ENCODE measurements at regions not wholly inside any gene's neighbourhood (a gene's known extent, or its start where the extent isn't known, plus 50 kb on each side); places are given as distances from the start of the nearest gene placed in this dataset.

- Histone ChIP-seq H3K4me2 (ENCODE audit: low read length) (no peak overlapping the region), H3K27ac (ENCODE audit: low read length) (no peak overlapping the region), H3K36me3 (replicated peaks; ENCODE audit: low read depth, low read length) (no peaks in the 10 kb centered on the region), H3K9ac (ENCODE audit: low read length) (no peak overlapping the region), H4K20me1 (ENCODE audit: insufficient read depth, low read length) (no peaks in the 10 kb centered on the region), H3K79me2 (ENCODE audit: low read length) (no peaks in the 10 kb centered on the region), H3K4me3 (ENCODE audit: low read length) (no peak overlapping the region), H3K4me1 (ENCODE audit: low read length) (no peaks in the 10 kb centered on the region), H2AFZ (ENCODE audit: low read depth, low read length) (no peak overlapping the region), H3K27me3 (ENCODE audit: low read depth, low read length) (no peaks in the 10 kb centered on the region), H3K9me3 (ENCODE audit: insufficient read depth, low read length) (no peaks in the 10 kb centered on the region)
- TF ChIP-seq, protein P1, sequence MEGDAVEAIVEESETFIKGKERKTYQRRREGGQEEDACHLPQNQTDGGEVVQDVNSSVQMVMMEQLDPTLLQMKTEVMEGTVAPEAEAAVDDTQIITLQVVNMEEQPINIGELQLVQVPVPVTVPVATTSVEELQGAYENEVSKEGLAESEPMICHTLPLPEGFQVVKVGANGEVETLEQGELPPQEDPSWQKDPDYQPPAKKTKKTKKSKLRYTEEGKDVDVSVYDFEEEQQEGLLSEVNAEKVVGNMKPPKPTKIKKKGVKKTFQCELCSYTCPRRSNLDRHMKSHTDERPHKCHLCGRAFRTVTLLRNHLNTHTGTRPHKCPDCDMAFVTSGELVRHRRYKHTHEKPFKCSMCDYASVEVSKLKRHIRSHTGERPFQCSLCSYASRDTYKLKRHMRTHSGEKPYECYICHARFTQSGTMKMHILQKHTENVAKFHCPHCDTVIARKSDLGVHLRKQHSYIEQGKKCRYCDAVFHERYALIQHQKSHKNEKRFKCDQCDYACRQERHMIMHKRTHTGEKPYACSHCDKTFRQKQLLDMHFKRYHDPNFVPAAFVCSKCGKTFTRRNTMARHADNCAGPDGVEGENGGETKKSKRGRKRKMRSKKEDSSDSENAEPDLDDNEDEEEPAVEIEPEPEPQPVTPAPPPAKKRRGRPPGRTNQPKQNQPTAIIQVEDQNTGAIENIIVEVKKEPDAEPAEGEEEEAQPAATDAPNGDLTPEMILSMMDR (IDR thresholded peaks at IDR 0.05; ENCODE audit: low read depth, low read length), result no peak
- no peak for TF ChIP-seq EZH2phosphoT487 (IDR thresholded peaks at IDR 0.05; ENCODE audit: low read depth)
Observed at GRCh38 chr5:15023846-15024245, 152.3 kb upstream of the ANKH start.

DNA sequence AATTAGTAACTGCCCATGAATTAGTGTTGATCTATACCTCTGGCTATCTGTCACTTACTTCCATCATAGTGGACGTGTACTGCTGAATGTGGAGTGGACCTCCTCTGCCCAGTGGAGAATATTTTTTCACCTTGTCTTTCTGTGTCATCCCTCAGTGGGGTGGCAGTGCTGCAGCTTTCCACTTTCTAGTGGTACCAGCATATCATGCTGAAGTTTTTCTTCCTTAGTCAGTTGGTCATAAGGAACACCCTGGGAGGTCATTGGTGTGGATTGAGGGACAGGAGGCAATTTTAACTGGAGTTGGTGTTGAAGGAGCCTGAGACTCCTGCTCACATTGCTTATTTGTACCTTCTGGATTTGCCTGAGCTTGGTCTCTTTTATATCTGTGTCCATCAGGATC is 151.7 kb upstream of the ANKH start:
- no peaks in the 10 kb centered on the region for H4K20me1 ChIP-seq (ENCODE audit: insufficient read depth, low read length)
- H3K9ac ChIP-seq (ENCODE audit: low read length), result no peak overlapping the region
- H3K4me2 ChIP-seq (ENCODE audit: low read length), result no peak overlapping the region
- H3K4me3 ChIP-seq (ENCODE audit: low read length), result no peak overlapping the region
- H2AFZ ChIP-seq (ENCODE audit: low read depth, low read length), result no peak overlapping the region
- no peaks in the 10 kb centered on the region for H3K36me3 ChIP-seq (replicated peaks; ENCODE audit: low read depth, low read length)
- H3K9me3 ChIP-seq (ENCODE audit: insufficient read depth, low read length), result no peaks in the 10 kb centered on the region
- no peak overlapping the region for H3K27ac ChIP-seq (ENCODE audit: low read length)
- no peaks in the 10 kb centered on the region for H3K4me1 ChIP-seq (ENCODE audit: low read length)
- no peaks in the 10 kb centered on the region for H3K27me3 ChIP-seq (ENCODE audit: low read depth, low read length)
- TF ChIP-seq EZH2phosphoT487 (IDR thresholded peaks at IDR 0.05; ENCODE audit: low read depth), result no peak
- TF ChIP-seq, protein P1 (IDR thresholded peaks at IDR 0.05; ENCODE audit: low read depth, low read length), result no peak
- H3K79me2 ChIP-seq (ENCODE audit: low read length), result no peaks in the 10 kb centered on the region

DNA sequence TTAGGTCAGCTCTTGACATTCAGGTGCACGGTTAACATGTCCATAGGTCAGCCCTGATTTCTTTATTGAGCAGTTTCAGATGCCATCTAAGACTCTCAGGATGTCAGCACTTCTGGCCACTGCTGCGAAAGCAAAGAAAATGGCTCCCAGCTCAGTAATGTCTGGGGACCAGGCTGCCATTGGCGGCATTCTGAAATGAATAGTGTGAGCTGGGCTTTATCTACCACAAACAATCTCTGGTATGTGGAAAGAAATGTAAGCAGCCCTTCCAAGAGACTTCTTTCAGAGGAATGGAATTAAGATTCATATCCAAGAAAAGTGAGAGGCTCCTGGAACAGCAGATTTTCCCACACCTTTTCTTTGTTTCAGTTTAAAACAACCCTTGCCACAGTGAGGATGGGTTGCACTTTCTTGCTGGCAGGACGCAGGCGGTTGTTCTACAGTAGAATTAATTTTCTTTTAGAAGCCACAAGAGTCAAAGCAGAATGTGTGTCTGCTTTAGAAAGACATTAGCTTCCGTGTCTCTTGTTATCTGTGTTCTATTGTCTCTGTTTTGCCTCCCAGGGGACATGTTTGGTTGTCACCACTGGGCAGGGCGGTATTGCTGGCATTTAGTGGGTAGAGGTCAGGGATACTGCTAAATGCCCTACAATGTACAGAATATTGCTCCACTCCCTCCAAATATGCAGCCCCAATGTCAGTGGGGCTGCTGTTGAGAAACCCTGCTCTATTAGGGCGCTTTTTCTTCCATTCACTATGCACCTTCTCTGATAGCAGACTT is 149.9 kb upstream of the ANKH start:
- H4K20me1 ChIP-seq (ENCODE audit: insufficient read depth, low read length), result no peaks in the 10 kb centered on the region

DNA sequence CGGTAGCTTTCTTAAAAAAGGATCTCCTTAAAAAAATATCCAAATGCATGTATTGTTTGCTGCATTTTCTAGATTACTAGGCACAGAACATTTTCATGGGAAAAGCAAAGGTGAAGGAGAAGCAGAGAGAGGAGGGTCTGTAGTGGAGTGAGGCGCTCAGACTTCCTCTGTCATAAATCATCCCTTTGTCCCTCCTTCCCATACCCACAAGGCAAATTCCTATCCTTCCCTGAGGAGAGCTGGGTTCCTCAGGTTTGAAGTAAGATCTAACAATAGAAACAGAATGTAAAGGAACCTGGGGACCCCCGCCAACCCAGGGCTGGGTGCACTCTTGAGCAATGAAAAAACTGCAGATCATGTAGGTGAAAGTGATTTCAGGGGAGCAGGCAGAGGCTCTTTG is 149.2 kb upstream of the ANKH start:
- no peaks in the 10 kb centered on the region for H3K36me3 ChIP-seq (replicated peaks; ENCODE audit: low read depth, low read length)
- no peaks in the 10 kb centered on the region for H3K9me3 ChIP-seq (ENCODE audit: insufficient read depth, low read length)
- H2AFZ ChIP-seq (ENCODE audit: low read depth, low read length), result no peak overlapping the region
- H3K27ac ChIP-seq (ENCODE audit: low read length), result no peak overlapping the region
- no peaks in the 10 kb centered on the region for H3K27me3 ChIP-seq (ENCODE audit: low read depth, low read length)
- TF ChIP-seq EZH2phosphoT487 (IDR thresholded peaks at IDR 0.05; ENCODE audit: low read depth), result no peak
- TF ChIP-seq, protein P1 (IDR thresholded peaks at IDR 0.05; ENCODE audit: low read depth, low read length), result no peak
- H3K9ac ChIP-seq (ENCODE audit: low read length), result no peak overlapping the region
- no peaks in the 10 kb centered on the region for H4K20me1 ChIP-seq (ENCODE audit: insufficient read depth, low read length)
- no peaks in the 10 kb centered on the region for H3K4me1 ChIP-seq (ENCODE audit: low read length)
- H3K4me2 ChIP-seq (ENCODE audit: low read length), result no peak overlapping the region
- H3K4me3 ChIP-seq (ENCODE audit: low read length), result no peak overlapping the region
- H3K79me2 ChIP-seq (ENCODE audit: low read length), result no peaks in the 10 kb centered on the region

More for the DNA sequence above, 149.9 kb upstream of the ANKH start:
- TF ChIP-seq EZH2phosphoT487 (IDR thresholded peaks at IDR 0.05; ENCODE audit: low read depth), result no peak
- TF ChIP-seq, protein P1 (IDR thresholded peaks at IDR 0.05; ENCODE audit: low read depth, low read length), result no peak
- no peak overlapping the region for H3K4me3 ChIP-seq (ENCODE audit: low read length)
- no peaks in the 10 kb centered on the region for H3K27me3 ChIP-seq (ENCODE audit: low read depth, low read length)
- no peak overlapping the region for H3K27ac ChIP-seq (ENCODE audit: low read length)
- no peak overlapping the region for H3K4me2 ChIP-seq (ENCODE audit: low read length)
- no peaks in the 10 kb centered on the region for H3K79me2 ChIP-seq (ENCODE audit: low read length)
- no peaks in the 10 kb centered on the region for H3K4me1 ChIP-seq (ENCODE audit: low read length)
- no peak overlapping the region for H2AFZ ChIP-seq (ENCODE audit: low read depth, low read length)
- H3K9ac ChIP-seq (ENCODE audit: low read length), result no peak overlapping the region
- H3K36me3 ChIP-seq (replicated peaks; ENCODE audit: low read depth, low read length), result no peaks in the 10 kb centered on the region
- no peaks in the 10 kb centered on the region for H3K9me3 ChIP-seq (ENCODE audit: insufficient read depth, low read length)

Measured in OCI-LY3 (cell line).